ENCODE measurements at regions not wholly inside any gene's neighbourhood (a gene's known extent, or its start where the extent isn't known, plus 50 kb on each side); places are given as distances from the start of the nearest gene placed in this dataset.

DNA sequence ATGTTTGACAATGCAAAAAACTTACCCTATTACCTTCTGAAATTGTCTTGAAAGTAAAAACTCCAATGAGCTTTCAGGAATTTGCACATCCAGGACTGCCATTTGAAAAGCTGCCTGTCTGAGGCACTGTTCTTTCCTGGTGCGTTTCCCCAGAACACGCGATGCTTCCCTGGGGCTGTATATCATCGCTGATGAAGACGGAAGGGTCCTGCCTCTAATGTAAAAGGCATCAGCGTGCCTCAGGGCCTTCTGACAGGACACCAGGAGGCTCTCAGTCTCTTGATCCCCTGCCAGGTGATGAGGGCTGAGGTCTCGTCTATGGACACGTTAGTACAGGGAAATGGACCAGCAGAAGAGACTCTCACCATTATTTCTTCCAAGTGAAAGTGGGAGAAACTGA is 296.8 kb downstream of the EFNB2 start:
- Histone ChIP-seq H3K9ac (no peak overlapping the region), H2AFZ (no peak overlapping the region), H3F3A (ENCODE audit: insufficient read depth) (no peaks in the 10 kb centered on the region), H3K79me2 (ENCODE audit: insufficient read depth) (no peaks in the 10 kb centered on the region), H3K27ac (no peak overlapping the region), H3K4me1 (ENCODE audit: insufficient read depth) (no peaks in the 10 kb centered on the region), H3K27me3 (replicated peaks; ENCODE audit: insufficient read depth) (no peaks in the 10 kb centered on the region), H3K4me2 (ENCODE audit: unreplicated experiment) (no peak overlapping the region), H3K36me3 (ENCODE audit: low read depth) (no peaks in the 10 kb centered on the region), H3K9me2 (ENCODE audit: insufficient read depth) (no peaks in the 10 kb centered on the region), H3K4me3 (no peak overlapping the region), H3K9me3 (ENCODE audit: low read depth) (no peaks in the 10 kb centered on the region), H4K20me1 (ENCODE audit: insufficient read depth) (no peaks in the 10 kb centered on the region)
- TF ChIP-seq EZH2phosphoT487 (IDR thresholded peaks at IDR 0.05; ENCODE audit: insufficient read depth, low read depth) (no peak), EZH2 (IDR thresholded peaks at IDR 0.05; ENCODE audit: insufficient read depth, poor library complexity, severe bottlenecking) (no peak)
- no peak for DNase-seq
- in situ Hi-C loops (cut with MboI), result no loop called here
- 78 to 81% methylated on average over 8 of the region's 8 CpGs for WGBS, 2 experiments (ENCODE audit: low coverage in 1 of 2, low lambda C conversion rate in 2 of 2, missing lambda C conversion rate in 2 of 2)

DNA sequence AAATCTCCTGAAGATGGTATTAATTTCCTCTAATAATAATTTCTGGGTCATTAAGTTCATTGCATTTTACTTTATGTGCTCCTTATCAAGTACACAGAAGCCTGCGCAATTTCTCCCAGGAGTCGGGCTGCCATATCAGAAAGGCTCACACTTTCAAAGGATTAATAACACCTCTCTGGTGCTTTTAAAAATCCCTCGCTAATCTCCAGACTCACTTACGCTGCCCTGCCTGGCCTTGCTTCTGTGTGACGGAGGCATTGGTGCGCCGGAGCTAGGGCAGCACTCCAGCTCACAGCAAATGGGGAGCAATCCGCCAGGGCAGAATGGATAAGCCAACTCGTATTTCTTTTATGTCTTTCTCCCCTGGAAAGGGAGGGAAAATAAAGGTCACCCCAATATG is 300.8 kb downstream of the EFNB2 start:
- no peak overlapping the region for H3K9ac ChIP-seq
- in situ Hi-C loops (cut with MboI), result no loop called here
- H3K9me2 ChIP-seq (ENCODE audit: insufficient read depth), result no peaks in the 10 kb centered on the region
- H3K4me3 ChIP-seq, result no peak overlapping the region
- WGBS, 2 experiments (ENCODE audit: low coverage in 1 of 2, low lambda C conversion rate in 2 of 2, missing lambda C conversion rate in 2 of 2), result 71 to 75% methylated on average over 9 of the region's 9 CpGs
- H3F3A ChIP-seq (ENCODE audit: insufficient read depth), result no peaks in the 10 kb centered on the region
- no peaks in the 10 kb centered on the region for H3K79me2 ChIP-seq (ENCODE audit: insufficient read depth)
- no peaks in the 10 kb centered on the region for H3K36me3 ChIP-seq (ENCODE audit: low read depth)
- DNase-seq, result no peak
- no peak overlapping the region for H2AFZ ChIP-seq
- H3K4me2 ChIP-seq (ENCODE audit: unreplicated experiment), result no peak overlapping the region
- H3K27ac ChIP-seq, result no peak overlapping the region
- H3K4me1 ChIP-seq (ENCODE audit: insufficient read depth), result no peaks in the 10 kb centered on the region
- no peaks in the 10 kb centered on the region for H3K9me3 ChIP-seq (ENCODE audit: low read depth)
- H3K27me3 ChIP-seq (replicated peaks; ENCODE audit: insufficient read depth), result no peaks in the 10 kb centered on the region
- H4K20me1 ChIP-seq (ENCODE audit: insufficient read depth), result no peaks in the 10 kb centered on the region
- no peak for TF ChIP-seq EZH2 (IDR thresholded peaks at IDR 0.05; ENCODE audit: insufficient read depth, poor library complexity, severe bottlenecking)
- no peak for TF ChIP-seq EZH2phosphoT487 (IDR thresholded peaks at IDR 0.05; ENCODE audit: insufficient read depth, low read depth)

DNA sequence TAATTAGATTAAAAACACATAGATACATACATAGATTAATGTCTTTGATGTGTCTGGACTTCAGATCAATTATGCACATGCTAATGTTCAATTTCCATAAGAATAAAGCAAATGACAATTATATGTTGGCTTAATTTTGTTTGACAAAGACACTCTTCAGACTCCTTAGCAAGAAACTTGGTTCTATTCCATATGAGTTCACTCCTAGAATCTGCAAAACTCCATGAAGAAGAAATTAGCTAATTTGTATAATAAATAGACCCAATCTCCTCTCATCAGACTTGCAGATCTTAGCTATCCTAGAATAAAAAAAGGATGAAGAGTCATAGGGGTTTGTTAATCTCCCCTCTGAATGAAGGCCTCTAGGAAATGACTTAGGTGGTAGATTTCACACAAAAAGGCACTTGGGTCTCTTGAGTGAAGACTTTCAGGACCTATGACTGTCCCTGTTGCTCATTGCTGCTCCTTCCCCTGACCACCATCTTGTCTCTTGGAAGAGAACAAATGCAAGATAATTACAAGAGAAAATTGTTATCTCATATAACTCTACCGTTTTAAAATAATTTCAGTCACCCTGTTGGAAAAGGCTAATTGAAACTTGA is 302.2 kb downstream of the EFNB2 start:
- no peak overlapping the region for H3K27ac ChIP-seq
- H3K36me3 ChIP-seq (ENCODE audit: low read depth), result no peaks in the 10 kb centered on the region
- H3K79me2 ChIP-seq (ENCODE audit: insufficient read depth), result no peaks in the 10 kb centered on the region
- no peak overlapping the region for H3K9ac ChIP-seq
- H2AFZ ChIP-seq, result no peak overlapping the region
- TF ChIP-seq EZH2phosphoT487 (IDR thresholded peaks at IDR 0.05; ENCODE audit: insufficient read depth, low read depth) (no peak), EZH2 (IDR thresholded peaks at IDR 0.05; ENCODE audit: insufficient read depth, poor library complexity, severe bottlenecking) (no peak)
- no peak overlapping the region for H3K4me3 ChIP-seq
- no peaks in the 10 kb centered on the region for H3K4me1 ChIP-seq (ENCODE audit: insufficient read depth)
- no peaks in the 10 kb centered on the region for H3F3A ChIP-seq (ENCODE audit: insufficient read depth)
- in situ Hi-C loops (cut with MboI), result no loop called here
- H3K27me3 ChIP-seq (replicated peaks; ENCODE audit: insufficient read depth), result no peaks in the 10 kb centered on the region
- H3K4me2 ChIP-seq (ENCODE audit: unreplicated experiment), result no peak overlapping the region
- no peak for DNase-seq
- no peaks in the 10 kb centered on the region for H3K9me2 ChIP-seq (ENCODE audit: insufficient read depth)
- H3K9me3 ChIP-seq (ENCODE audit: low read depth), result no peaks in the 10 kb centered on the region
- no peaks in the 10 kb centered on the region for H4K20me1 ChIP-seq (ENCODE audit: insufficient read depth)
- WGBS, 2 experiments (ENCODE audit: low coverage in 1 of 2, low lambda C conversion rate in 2 of 2, missing lambda C conversion rate in 2 of 2), result 50% methylated on average over 1 of the region's 1 CpG

DNA sequence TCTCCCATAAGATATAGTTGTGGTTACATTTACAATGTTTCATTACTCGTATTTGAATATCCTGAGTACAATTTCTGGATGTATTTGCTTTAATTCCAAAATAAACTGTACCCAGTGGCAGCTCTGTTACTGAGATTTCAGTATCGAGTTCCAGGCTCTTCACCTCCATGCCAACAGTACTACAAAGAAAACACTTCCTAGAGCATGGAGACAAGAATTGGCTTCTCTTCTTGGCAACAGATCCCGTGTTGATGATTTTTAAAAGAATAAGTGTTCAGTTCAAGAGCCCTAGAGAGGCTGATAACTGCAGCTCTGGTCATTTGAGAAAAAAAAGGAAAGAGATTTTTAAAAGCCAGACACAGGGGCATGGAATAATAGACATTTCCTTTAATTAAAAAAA is 302.8 kb downstream of the EFNB2 start:
- H3K27ac ChIP-seq, result no peak overlapping the region
- H2AFZ ChIP-seq, result no peak overlapping the region
- no peak for TF ChIP-seq EZH2 (IDR thresholded peaks at IDR 0.05; ENCODE audit: insufficient read depth, poor library complexity, severe bottlenecking)
- no peak for TF ChIP-seq EZH2phosphoT487 (IDR thresholded peaks at IDR 0.05; ENCODE audit: insufficient read depth, low read depth)
- no peaks in the 10 kb centered on the region for H3K4me1 ChIP-seq (ENCODE audit: insufficient read depth)
- no peaks in the 10 kb centered on the region for H3K27me3 ChIP-seq (replicated peaks; ENCODE audit: insufficient read depth)
- no peaks in the 10 kb centered on the region for H3K36me3 ChIP-seq (ENCODE audit: low read depth)
- WGBS, 2 experiments (ENCODE audit: low coverage in 1 of 2, low lambda C conversion rate in 2 of 2, missing lambda C conversion rate in 2 of 2), result 16 to 21% methylated on average over 3 of the region's 3 CpGs
- H3K9me2 ChIP-seq (ENCODE audit: insufficient read depth), result no peaks in the 10 kb centered on the region
- H3K9ac ChIP-seq, result no peak overlapping the region
- no peaks in the 10 kb centered on the region for H4K20me1 ChIP-seq (ENCODE audit: insufficient read depth)
- no peak overlapping the region for H3K4me2 ChIP-seq (ENCODE audit: unreplicated experiment)
- no peaks in the 10 kb centered on the region for H3F3A ChIP-seq (ENCODE audit: insufficient read depth)
- no peaks in the 10 kb centered on the region for H3K9me3 ChIP-seq (ENCODE audit: low read depth)
- H3K79me2 ChIP-seq (ENCODE audit: insufficient read depth), result no peaks in the 10 kb centered on the region
- no peak overlapping the region for H3K4me3 ChIP-seq
- DNase-seq, result no peak
- in situ Hi-C loops (cut with MboI), result no loop called here

DNA sequence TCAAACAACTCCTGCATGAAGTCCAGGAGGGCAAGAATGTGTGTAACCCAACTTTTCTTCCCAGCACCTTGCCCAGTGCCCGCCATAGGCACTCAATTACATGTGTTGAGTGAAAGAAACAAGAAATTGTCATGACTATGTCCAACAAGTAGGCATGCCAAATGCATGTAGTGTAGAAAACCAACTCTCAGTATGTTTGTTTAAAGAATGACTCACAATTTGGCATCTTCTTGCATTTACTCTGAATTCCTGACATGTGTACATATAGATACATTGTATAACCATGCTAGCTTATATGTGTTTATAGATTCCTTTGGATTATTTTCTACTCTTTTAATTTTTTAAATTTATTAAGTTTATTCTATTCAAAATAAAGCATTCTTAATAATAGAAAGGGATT is 305.0 kb downstream of the EFNB2 start:
- Histone ChIP-seq H3K4me1 (ENCODE audit: insufficient read depth) (no peaks in the 10 kb centered on the region), H3K36me3 (ENCODE audit: low read depth) (no peaks in the 10 kb centered on the region), H4K20me1 (ENCODE audit: insufficient read depth) (no peaks in the 10 kb centered on the region), H3K9me3 (ENCODE audit: low read depth) (no peaks in the 10 kb centered on the region), H3K79me2 (ENCODE audit: insufficient read depth) (no peaks in the 10 kb centered on the region), H2AFZ (no peak overlapping the region), H3K4me2 (ENCODE audit: unreplicated experiment) (no peak overlapping the region), H3K9ac (no peak overlapping the region), H3K27me3 (replicated peaks; ENCODE audit: insufficient read depth) (no peaks in the 10 kb centered on the region), H3K27ac (no peak overlapping the region), H3K4me3 (no peak overlapping the region), H3K9me2 (ENCODE audit: insufficient read depth) (no peaks in the 10 kb centered on the region), H3F3A (ENCODE audit: insufficient read depth) (no peaks in the 10 kb centered on the region)
- TF ChIP-seq EZH2phosphoT487 (IDR thresholded peaks at IDR 0.05; ENCODE audit: insufficient read depth, low read depth) (no peak), EZH2 (IDR thresholded peaks at IDR 0.05; ENCODE audit: insufficient read depth, poor library complexity, severe bottlenecking) (no peak)
- 69 to 80% methylated on average over 1 of the region's 1 CpG for WGBS, 2 experiments (ENCODE audit: low coverage in 1 of 2, low lambda C conversion rate in 2 of 2, missing lambda C conversion rate in 2 of 2)
- in situ Hi-C loops (cut with MboI), result no loop called here
- DNase-seq, result peak; percentile 31
